ENCODE measurements at regions not wholly inside any gene's neighbourhood (a gene's known extent, or its start where the extent isn't known, plus 50 kb on each side); places are given as distances from the start of the nearest gene placed in this dataset.

- TF ChIP-seq POLR2AphosphoS5 (IDR thresholded peaks at IDR 0.05; ENCODE audit: low read depth) (no peak), CTCF (conservative IDR thresholded peaks at IDR 0.05; ENCODE audit: low read depth in 2 of 2) (no peak)
- TF ChIP-seq, protein P1, sequence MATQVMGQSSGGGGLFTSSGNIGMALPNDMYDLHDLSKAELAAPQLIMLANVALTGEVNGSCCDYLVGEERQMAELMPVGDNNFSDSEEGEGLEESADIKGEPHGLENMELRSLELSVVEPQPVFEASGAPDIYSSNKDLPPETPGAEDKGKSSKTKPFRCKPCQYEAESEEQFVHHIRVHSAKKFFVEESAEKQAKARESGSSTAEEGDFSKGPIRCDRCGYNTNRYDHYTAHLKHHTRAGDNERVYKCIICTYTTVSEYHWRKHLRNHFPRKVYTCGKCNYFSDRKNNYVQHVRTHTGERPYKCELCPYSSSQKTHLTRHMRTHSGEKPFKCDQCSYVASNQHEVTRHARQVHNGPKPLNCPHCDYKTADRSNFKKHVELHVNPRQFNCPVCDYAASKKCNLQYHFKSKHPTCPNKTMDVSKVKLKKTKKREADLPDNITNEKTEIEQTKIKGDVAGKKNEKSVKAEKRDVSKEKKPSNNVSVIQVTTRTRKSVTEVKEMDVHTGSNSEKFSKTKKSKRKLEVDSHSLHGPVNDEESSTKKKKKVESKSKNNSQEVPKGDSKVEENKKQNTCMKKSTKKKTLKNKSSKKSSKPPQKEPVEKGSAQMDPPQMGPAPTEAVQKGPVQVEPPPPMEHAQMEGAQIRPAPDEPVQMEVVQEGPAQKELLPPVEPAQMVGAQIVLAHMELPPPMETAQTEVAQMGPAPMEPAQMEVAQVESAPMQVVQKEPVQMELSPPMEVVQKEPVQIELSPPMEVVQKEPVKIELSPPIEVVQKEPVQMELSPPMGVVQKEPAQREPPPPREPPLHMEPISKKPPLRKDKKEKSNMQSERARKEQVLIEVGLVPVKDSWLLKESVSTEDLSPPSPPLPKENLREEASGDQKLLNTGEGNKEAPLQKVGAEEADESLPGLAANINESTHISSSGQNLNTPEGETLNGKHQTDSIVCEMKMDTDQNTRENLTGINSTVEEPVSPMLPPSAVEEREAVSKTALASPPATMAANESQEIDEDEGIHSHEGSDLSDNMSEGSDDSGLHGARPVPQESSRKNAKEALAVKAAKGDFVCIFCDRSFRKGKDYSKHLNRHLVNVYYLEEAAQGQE (IDR thresholded peaks at IDR 0.05; ENCODE audit: unreplicated experiment), result no peak
Measured at GRCh38 chr2:226515344-226516055, 284.1 kb downstream of the IRS1 start.
